Esophagus muscularis mucosa (tissue), 4 donors: ENCODE measurements at regions not wholly inside any gene's neighbourhood (a gene's known extent, or its start where the extent isn't known, plus 50 kb on each side); places are given as distances from the start of the nearest gene placed in this dataset.
"Not testable (repeated sequence)": the region's sequence is repeated elsewhere in the genome, so short reads cannot be mapped to it uniquely, and the experiment has no call there.

Source experiments
- DNase-seq: peaks from one replicate; pipeline ENCODE4 v3.0.0-alpha.2; 2017; ENCODE audit errors: extremely low spot score
- H3K27ac ChIP-seq, 4 donors: fragments of 200-600 bp; sonication (generic); replicated peaks in 1 of 4; 1 replicate in 3 of 4; 2 replicates in 1 of 4; pipeline ENCODE4 v1.5.1; 2016 to 2019; ENCODE audit warnings: mild to moderate bottlenecking in 1 of 4
- H3K27me3 ChIP-seq, 4 donors: fragments of 200-600 bp; sonication (generic); one replicate each; pipeline versions ENCODE4 v1.5.1 to v1.6.0; 2016 to 2019
- H3K36me3 ChIP-seq, 4 donors: fragments of 200-600 bp; sonication (generic); one replicate each; pipeline ENCODE4 v1.5.1; 2016 to 2019
- H3K4me1 ChIP-seq, 4 donors: fragments of 200-600 bp; sonication (generic); one replicate each; pipeline ENCODE4 v1.5.1; 2016 to 2019
- H3K4me3 ChIP-seq, 4 donors: fragments of 200-600 bp; sonication (generic); 1 replicate in 2 of 4; 2 replicates in 2 of 4; pipeline ENCODE4 v1.5.1; 2016 to 2019; ENCODE audit warnings: mild to moderate bottlenecking in 4 of 4, moderate library complexity in 1 of 4
- H3K9me3 ChIP-seq, 4 donors: fragments of 200-600 bp; sonication (generic); 1 replicate in 3 of 4; 2 replicates in 1 of 4; pipeline ENCODE4 v1.5.1; 2016 to 2019
- CTCF ChIP-seq, 3 experiments: fragments of 200-600 bp in 2 of 3; fragments of 450-650 bp in 1 of 3; sonication (generic) in 2 of 3; IDR thresholded peaks; one replicate each; pipeline ENCODE4 v1.5.1; 2017 to 2019; ENCODE audit warnings: antibody characterized with exemption in 3 of 3, mild to moderate bottlenecking in 2 of 3, moderate library complexity in 1 of 3
- EP300 ChIP-seq: sonication (generic); formaldehyde crosslinking; IDR thresholded peaks from one replicate; pipeline ENCODE4 v1.6.1; 2017; ENCODE audit warnings: antibody characterized with exemption
- POLR2A ChIP-seq: fragments of 450-650 bp; IDR thresholded peaks from one replicate; pipeline ENCODE4 v1.6.1; 2017; ENCODE audit warnings: antibody characterized with exemption, moderate library complexity, mild to moderate bottlenecking, low read depth
- POLR2AphosphoS5 ChIP-seq, 2 donors: sonication (generic); formaldehyde crosslinking; IDR thresholded peaks; one replicate each; pipeline ENCODE4 v1.6.1; 2017; ENCODE audit warnings: antibody characterized with exemption in 2 of 2
- WGBS: methylation state at CpG from one replicate; pipeline ENCODE4 v1.1.5; 2018; 5-methylcytosine and 5-hydroxymethylcytosine counted together
- intact Hi-C: fragments of 100-400 bp; cut with DNase I; formaldehyde crosslinking; loops from one replicate; pipeline ENCODE4 v1.15.1; 2023

- 30% methylated on average over 2 of the region's 2 CpGs for WGBS
- no peaks in the 10 kb centered on the region for H3K27me3 ChIP-seq
Measured at GRCh38 chr1:105608713-105609112, 1447.8 kb upstream of the PRMT6 start.

GRCh38 chr1:105626276-105626987 is 1430.0 kb upstream of the PRMT6 start:
- DNase-seq = no peak
- 67% methylated on average over 6 of the region's 6 CpGs for WGBS
- H3K27me3 ChIP-seq = no peaks in the 10 kb centered on the region
- no peak overlapping the region for H3K27ac ChIP-seq
- H3K4me3 ChIP-seq = no peak overlapping the region
- no peaks in the 10 kb centered on the region for H3K36me3 ChIP-seq
- intact Hi-C loops = no loop called here
- H3K4me1 ChIP-seq = no peaks in the 10 kb centered on the region
- peaks cover 0 to 10% (median 5%) of the 10 kb centered on the region in 4 donors for H3K9me3 ChIP-seq
- TF ChIP-seq EP300 (no peak), CTCF (IDR thresholded peaks at IDR 0.05) (no peak), POLR2A (no peak), POLR2AphosphoS5 (IDR thresholded peaks at IDR 0.05) (no peak)

More at GRCh38 chr1:105608713-105609112, 1447.8 kb upstream of the PRMT6 start:
- Histone ChIP-seq H3K4me1 (no peaks in the 10 kb centered on the region), H3K27ac (no peak overlapping the region), H3K9me3 (no peaks in the 10 kb centered on the region), H3K36me3 (no peaks in the 10 kb centered on the region), H3K4me3 (no peak overlapping the region)
- TF ChIP-seq POLR2A (no peak), POLR2AphosphoS5 (IDR thresholded peaks at IDR 0.05) (no peak), CTCF (IDR thresholded peaks at IDR 0.05) (no peak), EP300 (no peak)
- no peak for DNase-seq
- intact Hi-C loops = no loop called here

- H3K36me3 ChIP-seq, H3K27ac ChIP-seq, H3K4me1 ChIP-seq, H3K27me3 ChIP-seq, intact Hi-C loops, DNase-seq, H3K4me3 ChIP-seq, H3K9me3 ChIP-seq: not testable (repeated sequence)
- WGBS = 89% methylated on average over 5 of the region's 36 CpGs
Measured at GRCh38 chr1:105631153-105631744, 1425.2 kb upstream of the PRMT6 start.

GRCh38 chr1:105632342-105633196 is 1423.9 kb upstream of the PRMT6 start:
- no peak for DNase-seq
- Histone ChIP-seq H3K4me3 (no peak overlapping the region), H3K4me1 (no peaks in the 10 kb centered on the region), H3K9me3 (no peaks in the 10 kb centered on the region), H3K27ac (no peak overlapping the region), H3K36me3 (no peaks in the 10 kb centered on the region), H3K27me3 (no peaks in the 10 kb centered on the region)
- intact Hi-C loops = no loop called here
- WGBS = 72% methylated on average over 12 of the region's 14 CpGs
- TF ChIP-seq EP300 = no peak
- no peak for TF ChIP-seq CTCF (IDR thresholded peaks at IDR 0.05)
- TF ChIP-seq POLR2AphosphoS5 (IDR thresholded peaks at IDR 0.05) = no peak

- no peak overlapping the region for H3K27ac ChIP-seq
- intact Hi-C loops = no loop called here
- DNase-seq = no peak
- no peak for TF ChIP-seq CTCF (IDR thresholded peaks at IDR 0.05)
- TF ChIP-seq POLR2AphosphoS5 (IDR thresholded peaks at IDR 0.05) = no peak
- TF ChIP-seq POLR2A = no peak
- no peak for TF ChIP-seq EP300
- H3K9me3 ChIP-seq = no peaks in the 10 kb centered on the region
- 89% methylated on average over 2 of the region's 2 CpGs for WGBS
- H3K4me3 ChIP-seq = no peak overlapping the region
- no peaks in the 10 kb centered on the region for H3K27me3 ChIP-seq
- H3K36me3 ChIP-seq = no peaks in the 10 kb centered on the region
- H3K4me1 ChIP-seq = no peaks in the 10 kb centered on the region
Measured at GRCh38 chr1:105636052-105636451, 1420.4 kb upstream of the PRMT6 start.
